Fibroblast of mammary gland (primary cell): ENCODE measurements at regions not wholly inside any gene's neighbourhood (a gene's known extent, or its start where the extent isn't known, plus 50 kb on each side); places are given as distances from the start of the nearest gene placed in this dataset.
A peak's percentile ranks its signal among the peaks of the same experiment; 100 is the strongest.

Experiments used
- DNase-seq: peaks from one replicate; pipeline ENCODE4 v3.0.0-alpha.2; 2010; ENCODE audit warnings: low read depth
- H3K4me3 ChIP-seq: 2 replicates; pipeline ENCODE4 v1.5.1; 2011; ENCODE audit warnings: low read depth, mild to moderate bottlenecking, low read length, moderate library complexity; ENCODE audit not compliant: control insufficient read depth
- TF ChIP-seq, protein P1 (sequence below): conservative IDR thresholded peaks from 2 replicates; pipeline ENCODE4 v1.5.1; 2011; ENCODE audit warnings: low read depth, low read length, inconsistent platforms; ENCODE audit not compliant: control insufficient read depth, insufficient read depth

- DNase-seq = no peak
- TF ChIP-seq, protein P1, sequence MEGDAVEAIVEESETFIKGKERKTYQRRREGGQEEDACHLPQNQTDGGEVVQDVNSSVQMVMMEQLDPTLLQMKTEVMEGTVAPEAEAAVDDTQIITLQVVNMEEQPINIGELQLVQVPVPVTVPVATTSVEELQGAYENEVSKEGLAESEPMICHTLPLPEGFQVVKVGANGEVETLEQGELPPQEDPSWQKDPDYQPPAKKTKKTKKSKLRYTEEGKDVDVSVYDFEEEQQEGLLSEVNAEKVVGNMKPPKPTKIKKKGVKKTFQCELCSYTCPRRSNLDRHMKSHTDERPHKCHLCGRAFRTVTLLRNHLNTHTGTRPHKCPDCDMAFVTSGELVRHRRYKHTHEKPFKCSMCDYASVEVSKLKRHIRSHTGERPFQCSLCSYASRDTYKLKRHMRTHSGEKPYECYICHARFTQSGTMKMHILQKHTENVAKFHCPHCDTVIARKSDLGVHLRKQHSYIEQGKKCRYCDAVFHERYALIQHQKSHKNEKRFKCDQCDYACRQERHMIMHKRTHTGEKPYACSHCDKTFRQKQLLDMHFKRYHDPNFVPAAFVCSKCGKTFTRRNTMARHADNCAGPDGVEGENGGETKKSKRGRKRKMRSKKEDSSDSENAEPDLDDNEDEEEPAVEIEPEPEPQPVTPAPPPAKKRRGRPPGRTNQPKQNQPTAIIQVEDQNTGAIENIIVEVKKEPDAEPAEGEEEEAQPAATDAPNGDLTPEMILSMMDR = no peak
- no peak overlapping the region for H3K4me3 ChIP-seq
These were observed 212.2 kb downstream of the SEC14L1 start for GRCh38 chr17:77352996-77353395.

- H3K4me3 ChIP-seq = no peak overlapping the region
- DNase-seq = peak; percentile 56
- TF ChIP-seq, protein P1 = no peak
These were observed 213.1 kb downstream of the SEC14L1 start for GRCh38 chr17:77353684-77354419.

- no peak for DNase-seq
- TF ChIP-seq, protein P1 = no peak
- no peak overlapping the region for H3K4me3 ChIP-seq
These were observed 213.6 kb downstream of the SEC14L1 start for GRCh38 chr17:77354420-77354669.

- H3K4me3 ChIP-seq = no peak overlapping the region
- peak; percentile 99 for DNase-seq
- TF ChIP-seq, protein P1 = peak; percentile 18
These were observed 214.1 kb downstream of the SEC14L1 start for GRCh38 chr17:77354670-77355455.

DNA sequence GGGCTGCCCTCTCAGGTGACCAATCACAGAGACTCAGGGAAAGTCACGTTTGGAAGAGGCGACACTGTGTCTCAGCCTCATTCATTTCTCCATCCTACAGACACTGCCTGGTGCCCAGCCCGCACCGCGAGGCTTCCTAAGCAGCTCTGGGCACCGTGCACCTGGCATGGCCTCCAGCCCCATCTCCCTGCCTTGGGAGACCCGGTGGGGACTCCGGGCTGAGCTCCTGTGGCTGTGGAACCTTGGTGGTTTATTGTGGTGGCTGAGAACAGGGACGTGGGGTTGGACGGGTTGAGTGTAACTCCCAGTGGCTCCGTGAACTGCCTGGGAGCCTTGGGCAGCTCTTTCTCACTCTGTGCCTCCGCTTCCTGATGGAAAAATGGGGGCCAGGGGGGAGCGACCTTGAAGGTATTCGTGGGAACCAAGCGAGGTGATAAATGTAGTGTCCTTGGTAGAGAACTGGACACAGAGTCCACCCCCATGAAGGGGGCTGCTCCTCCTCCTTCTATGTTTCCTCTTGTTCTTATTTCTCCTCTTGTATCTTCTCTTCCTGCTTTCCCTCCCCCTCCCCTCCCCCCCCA lies 215.4 kb downstream of the SEC14L1 start:
- TF ChIP-seq, protein P1 = no peak
- no peak overlapping the region for H3K4me3 ChIP-seq
- DNase-seq = no peak

DNA sequence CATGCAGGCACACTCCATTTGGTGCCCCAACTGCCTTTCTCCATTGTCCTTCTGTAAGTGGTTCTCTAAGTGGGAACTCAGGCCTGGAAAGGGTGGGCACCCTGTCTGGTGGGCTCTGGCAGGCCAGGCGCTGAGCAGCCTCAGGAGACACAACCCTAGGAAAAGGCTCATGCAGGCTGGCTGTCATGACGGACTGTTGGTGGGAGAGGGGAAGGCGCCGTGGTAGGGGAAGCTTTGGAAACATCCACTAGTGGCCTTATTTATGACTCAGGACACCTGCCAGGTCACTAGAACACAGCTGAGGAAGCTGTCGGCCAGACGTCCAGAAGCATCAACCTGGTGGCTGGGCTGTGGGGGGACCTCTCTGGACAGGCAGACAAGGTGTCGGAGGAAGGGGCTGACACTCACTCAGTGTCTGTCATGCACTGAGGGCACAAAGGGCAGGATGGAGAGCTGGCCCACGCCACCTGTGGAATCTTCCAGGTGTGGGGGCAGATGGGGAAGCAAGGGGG lies 216.0 kb downstream of the SEC14L1 start:
- DNase-seq = no peak
- TF ChIP-seq, protein P1 = no peak
- H3K4me3 ChIP-seq = no peak overlapping the region
